ENCODE measurements at regions not wholly inside any gene's neighbourhood (a gene's known extent, or its start where the extent isn't known, plus 50 kb on each side); places are given as distances from the start of the nearest gene placed in this dataset.
A peak's percentile ranks its signal among the peaks of the same experiment; 100 is the strongest.

GRCh38 chr14:98014851-98015615 is 1217.9 kb downstream of the VRK1 start:
- ChIA-PET CTCF (ENCODE audit: low intra/inter-chr PET ratio, low total read pairs) (no interaction called here), POLR2A (no interaction called here)
- Histone ChIP-seq H3K79me2 (ENCODE audit: insufficient read depth, low read length) (no peaks in the 10 kb centered on the region), H3K9ac (ENCODE audit: insufficient read depth, low read depth, low read length) (no peak overlapping the region), H3K4me2 (ENCODE audit: low read depth, low read length) (no peak overlapping the region), H3K27ac (ENCODE audit: extremely low read length, insufficient read depth, low read length) (no peak overlapping the region), H4K20me1 (ENCODE audit: insufficient read depth, low read length) (no peaks in the 10 kb centered on the region), H3K27me3 (ENCODE audit: control insufficient read depth in 1 of 2, insufficient read depth in 2 of 2, low read length in 2 of 2) (no peaks in the 10 kb centered on the region), H3K9me3 (ENCODE audit: low read length) (peaks cover 71% of the 10 kb centered on the region), H2AFZ (ENCODE audit: low read length) (no peak overlapping the region), H3K4me1 (ENCODE audit: insufficient read depth, low read length) (no peaks in the 10 kb centered on the region), H3K36me3 (replicated peaks in 1 of 2; ENCODE audit: control insufficient read depth in 1 of 2, insufficient read depth in 2 of 2, low read length in 2 of 2) (no peaks in the 10 kb centered on the region), H3K4me3 (replicated peaks in 1 of 3; ENCODE audit: insufficient read depth in 1 of 3, low read depth in 2 of 3, low read length in 3 of 3) (no peak overlapping the region)
- no peak for DNase-seq (ENCODE audit: low spot score)
- ATAC-seq: no peak
- no peak for FAIRE-seq
- TF ChIP-seq ZNF124 (CRISPR knock-in tag; IDR thresholded peaks at IDR 0.05) (no peak), CEBPB (IDR thresholded peaks at IDR 0.05; ENCODE audit: borderline replicate concordance, low read depth, low read length) (peak; percentile 50; the same call in 1 of the 2 replicates)
- TF ChIP-seq, protein P1, sequence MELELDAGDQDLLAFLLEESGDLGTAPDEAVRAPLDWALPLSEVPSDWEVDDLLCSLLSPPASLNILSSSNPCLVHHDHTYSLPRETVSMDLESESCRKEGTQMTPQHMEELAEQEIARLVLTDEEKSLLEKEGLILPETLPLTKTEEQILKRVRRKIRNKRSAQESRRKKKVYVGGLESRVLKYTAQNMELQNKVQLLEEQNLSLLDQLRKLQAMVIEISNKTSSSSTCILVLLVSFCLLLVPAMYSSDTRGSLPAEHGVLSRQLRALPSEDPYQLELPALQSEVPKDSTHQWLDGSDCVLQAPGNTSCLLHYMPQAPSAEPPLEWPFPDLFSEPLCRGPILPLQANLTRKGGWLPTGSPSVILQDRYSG (CRISPR knock-in tag; IDR thresholded peaks at IDR 0.05): no peak
- BruUV-seq (replicated peaks): no TSS peak
- in situ Hi-C loops (cut with HindIII; ENCODE audit: extremely low pct_ligation_motif_present, low pct_unique_long_range_greater_than_20kb) (no loop called here), intact Hi-C loops (cut with micrococcal nuclease; ENCODE audit: unreplicated experiment) (no loop called here)
- 0% methylated on average over 3 of the region's 3 CpGs for WGBS (ENCODE audit: low lambda C conversion rate)

DNA sequence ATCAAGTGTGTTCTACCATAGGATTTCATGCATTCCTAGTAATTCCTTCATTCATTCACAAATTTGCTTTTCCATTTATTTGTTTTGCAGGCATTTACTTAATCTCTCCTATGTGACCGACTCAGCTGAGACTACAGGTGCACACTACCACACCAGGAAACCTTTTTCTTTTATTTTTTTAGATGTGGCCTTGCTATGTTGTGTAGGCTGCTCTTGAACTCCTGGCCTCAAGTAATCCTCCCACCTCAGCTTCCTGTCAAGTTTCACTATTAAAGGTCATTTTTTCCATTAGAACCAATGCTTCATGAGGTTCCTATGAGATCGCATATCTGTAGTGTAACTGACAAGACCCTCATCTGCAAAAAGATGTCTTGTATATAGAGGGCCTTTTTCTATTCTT is 1218.7 kb downstream of the VRK1 start:
- no TSS peak for BruUV-seq (replicated peaks)
- DNase-seq (ENCODE audit: low spot score) (no peak), FAIRE-seq (no peak), ATAC-seq (no peak)
- Histone ChIP-seq H3K27ac (ENCODE audit: extremely low read length, insufficient read depth, low read length) (no peak overlapping the region), H3K79me2 (ENCODE audit: insufficient read depth, low read length) (no peaks in the 10 kb centered on the region), H3K36me3 (replicated peaks in 1 of 2; ENCODE audit: control insufficient read depth in 1 of 2, insufficient read depth in 2 of 2, low read length in 2 of 2) (no peaks in the 10 kb centered on the region), H3K4me2 (ENCODE audit: low read depth, low read length) (no peak overlapping the region), H3K9ac (ENCODE audit: insufficient read depth, low read depth, low read length) (no peak overlapping the region), H2AFZ (ENCODE audit: low read length) (no peak overlapping the region), H3K9me3 (ENCODE audit: low read length) (peaks cover 75% of the 10 kb centered on the region), H4K20me1 (ENCODE audit: insufficient read depth, low read length) (no peaks in the 10 kb centered on the region), H3K27me3 (ENCODE audit: control insufficient read depth in 1 of 2, insufficient read depth in 2 of 2, low read length in 2 of 2) (no peaks in the 10 kb centered on the region), H3K4me1 (ENCODE audit: insufficient read depth, low read length) (no peaks in the 10 kb centered on the region), H3K4me3 (replicated peaks in 1 of 3; ENCODE audit: insufficient read depth in 1 of 3, low read depth in 2 of 3, low read length in 3 of 3) (no peak overlapping the region)
- POLR2A ChIA-PET: no interaction called here
- intact Hi-C loops (cut with micrococcal nuclease; ENCODE audit: unreplicated experiment): no loop called here
- CTCF ChIA-PET (ENCODE audit: low intra/inter-chr PET ratio, low total read pairs): no interaction called here
- 0% methylated on average over 2 of the region's 2 CpGs for WGBS (ENCODE audit: low lambda C conversion rate)
- in situ Hi-C loops (cut with HindIII; ENCODE audit: extremely low pct_ligation_motif_present, low pct_unique_long_range_greater_than_20kb): no loop called here
- TF ChIP-seq ZSCAN21 (CRISPR knock-in tag; IDR thresholded peaks at IDR 0.05; ENCODE audit: borderline replicate concordance) (no peak), ZNF839 (CRISPR knock-in tag; IDR thresholded peaks at IDR 0.05; ENCODE audit: borderline replicate concordance) (no peak), HOXA3 (CRISPR knock-in tag; IDR thresholded peaks at IDR 0.05) (no peak), ESRRA (CRISPR knock-in tag; IDR thresholded peaks at IDR 0.05; ENCODE audit: low read depth) (no peak), ZNF367 (CRISPR knock-in tag; IDR thresholded peaks at IDR 0.05; ENCODE audit: borderline replicate concordance) (no peak), HDAC6 (IDR thresholded peaks at IDR 0.05; ENCODE audit: low read depth, low read length) (no peak), ZNF547 (CRISPR knock-in tag; IDR thresholded peaks at IDR 0.05) (no peak), TBL1XR1 (IDR thresholded peaks at IDR 0.05; ENCODE audit: borderline replicate concordance, low read length, partially characterized antibody) (no peak)
- TF ChIP-seq, protein P2, sequence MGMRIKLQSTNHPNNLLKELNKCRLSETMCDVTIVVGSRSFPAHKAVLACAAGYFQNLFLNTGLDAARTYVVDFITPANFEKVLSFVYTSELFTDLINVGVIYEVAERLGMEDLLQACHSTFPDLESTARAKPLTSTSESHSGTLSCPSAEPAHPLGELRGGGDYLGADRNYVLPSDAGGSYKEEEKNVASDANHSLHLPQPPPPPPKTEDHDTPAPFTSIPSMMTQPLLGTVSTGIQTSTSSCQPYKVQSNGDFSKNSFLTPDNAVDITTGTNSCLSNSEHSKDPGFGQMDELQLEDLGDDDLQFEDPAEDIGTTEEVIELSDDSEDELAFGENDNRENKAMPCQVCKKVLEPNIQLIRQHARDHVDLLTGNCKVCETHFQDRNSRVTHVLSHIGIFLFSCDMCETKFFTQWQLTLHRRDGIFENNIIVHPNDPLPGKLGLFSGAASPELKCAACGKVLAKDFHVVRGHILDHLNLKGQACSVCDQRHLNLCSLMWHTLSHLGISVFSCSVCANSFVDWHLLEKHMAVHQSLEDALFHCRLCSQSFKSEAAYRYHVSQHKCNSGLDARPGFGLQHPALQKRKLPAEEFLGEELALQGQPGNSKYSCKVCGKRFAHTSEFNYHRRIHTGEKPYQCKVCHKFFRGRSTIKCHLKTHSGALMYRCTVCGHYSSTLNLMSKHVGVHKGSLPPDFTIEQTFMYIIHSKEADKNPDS (CRISPR knock-in tag; IDR thresholded peaks at IDR 0.05): no peak
- TF ChIP-seq, protein P3, sequence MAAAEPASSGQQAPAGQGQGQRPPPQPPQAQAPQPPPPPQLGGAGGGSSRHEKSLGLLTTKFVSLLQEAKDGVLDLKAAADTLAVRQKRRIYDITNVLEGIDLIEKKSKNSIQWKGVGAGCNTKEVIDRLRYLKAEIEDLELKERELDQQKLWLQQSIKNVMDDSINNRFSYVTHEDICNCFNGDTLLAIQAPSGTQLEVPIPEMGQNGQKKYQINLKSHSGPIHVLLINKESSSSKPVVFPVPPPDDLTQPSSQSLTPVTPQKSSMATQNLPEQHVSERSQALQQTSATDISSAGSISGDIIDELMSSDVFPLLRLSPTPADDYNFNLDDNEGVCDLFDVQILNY (CRISPR knock-in tag; conservative IDR thresholded peaks at IDR 0.05): no peak

Measured in HepG2 (cell line).